Uterus (tissue), 2 donors: ENCODE measurements at regions not wholly inside any gene's neighbourhood (a gene's known extent, or its start where the extent isn't known, plus 50 kb on each side); places are given as distances from the start of the nearest gene placed in this dataset.

Source experiments
- CTCF ChIP-seq, 4 experiments: fragments of 200-600 bp in 2 of 4; fragments of 450-650 bp in 2 of 4; sonication (generic) in 2 of 4; IDR thresholded peaks; one replicate each; pipeline ENCODE4 v1.5.1; 2016 to 2019; ENCODE audit warnings: antibody characterized with exemption in 4 of 4, mild to moderate bottlenecking in 2 of 4, moderate library complexity in 1 of 4
- POLR2A ChIP-seq, 2 donors: fragments of 450-650 bp; IDR thresholded peaks; one replicate each; pipeline ENCODE4 v1.6.1; 2016; ENCODE audit warnings: antibody characterized with exemption in 2 of 2, mild to moderate bottlenecking in 1 of 2, moderate library complexity in 1 of 2

DNA sequence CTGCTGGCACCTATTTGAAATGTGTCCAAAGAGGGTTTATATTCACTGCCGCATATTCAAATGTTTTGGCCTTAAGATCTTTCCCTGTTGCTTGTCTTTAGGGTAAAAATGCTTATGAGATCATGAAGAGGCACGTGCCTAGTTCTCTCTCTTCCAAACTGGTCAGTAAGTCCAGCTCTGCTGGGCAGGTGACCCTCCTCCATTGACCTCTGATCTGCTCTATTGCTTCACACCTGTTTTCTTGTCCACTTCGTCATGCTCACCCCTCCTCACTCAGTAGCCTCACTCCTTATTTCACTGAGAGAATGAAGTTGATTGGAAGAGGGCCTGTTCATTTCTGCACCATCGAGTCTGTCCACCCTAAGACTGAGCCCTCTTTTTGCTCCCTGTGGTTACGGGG is 140.5 kb upstream of the COBL start:
- TF ChIP-seq CTCF (IDR thresholded peaks at IDR 0.05): no peak
- TF ChIP-seq POLR2A (IDR thresholded peaks at IDR 0.05): no peak
